GM12878 (cell line): ENCODE measurements at regions not wholly inside any gene's neighbourhood (a gene's known extent, or its start where the extent isn't known, plus 50 kb on each side); places are given as distances from the start of the nearest gene placed in this dataset.

Source experiments
- CBX5 ChIP-seq: sonication (generic); IDR thresholded peaks from 2 replicates; pipeline ENCODE4 v1.6.1; 2016; ENCODE audit warnings: low read depth, moderate library complexity, mild to moderate bottlenecking, inconsistent platforms
- CTCF ChIP-seq, 3 experiments: IDR thresholded peaks in 2 of 3; conservative IDR thresholded peaks in 1 of 3; 2 replicates each; pipeline ENCODE4 v1.5.1; 2011; ENCODE audit warnings: low read depth in 3 of 3, low read length in 3 of 3, mild to moderate bottlenecking in 3 of 3, control low read depth in 2 of 3, moderate library complexity in 2 of 3, inconsistent platforms in 1 of 3, mixed read lengths in 1 of 3; ENCODE audit not compliant: control insufficient read depth in 2 of 3, insufficient read depth in 1 of 3; ENCODE audit errors: extremely low read depth in 1 of 3
- EGR1 ChIP-seq, 2 experiments: IDR thresholded peaks; 1 replicate in 1 of 2; 2 replicates in 1 of 2; pipeline ENCODE4 v1.6.1; 2011 to 2012; ENCODE audit warnings: low read depth in 2 of 2, low read length in 2 of 2, borderline replicate concordance in 1 of 2, mild to moderate bottlenecking in 1 of 2, moderate library complexity in 1 of 2
- EP300 ChIP-seq, 2 experiments: fragments of 150-350 bp in 1 of 2; IDR thresholded peaks; 2 replicates each; pipeline ENCODE4 v1.6.1; 2011 to 2012; ENCODE audit warnings: low read depth in 2 of 2, low read length in 2 of 2, borderline replicate concordance in 1 of 2, improper control_type of control experiment in 1 of 2, inconsistent platforms in 1 of 2; ENCODE audit not compliant: control insufficient read depth in 1 of 2
- FOXK2 ChIP-seq: fragments of 450-650 bp; IDR thresholded peaks from 2 replicates; pipeline ENCODE4 v1.6.1; 2017; ENCODE audit warnings: mild to moderate bottlenecking, moderate library complexity
- FOXM1 ChIP-seq: IDR thresholded peaks from 2 replicates; pipeline ENCODE4 v1.6.1; 2012; ENCODE audit warnings: low read depth, mild to moderate bottlenecking, inconsistent platforms, low read length, moderate library complexity
- MTA3 ChIP-seq: IDR thresholded peaks from 2 replicates; pipeline ENCODE4 v1.6.1; 2012; ENCODE audit warnings: low read length, inconsistent platforms, borderline replicate concordance
- MXI1 ChIP-seq: fragments of 150-350 bp; IDR thresholded peaks from 2 replicates; pipeline ENCODE4 v1.6.1; 2011; ENCODE audit warnings: low read depth, mild to moderate bottlenecking, inconsistent platforms, low read length, improper control_type of control experiment
- MYC ChIP-seq: IDR thresholded peaks from 2 replicates; pipeline ENCODE4 v1.6.1; 2011; ENCODE audit warnings: mild to moderate bottlenecking, low read length, moderate library complexity, inconsistent platforms; ENCODE audit not compliant: insufficient read depth, insufficient replicate concordance, insufficient read length, severe bottlenecking
- RELA ChIP-seq: fragments of 450-650 bp; IDR thresholded peaks from 2 replicates; pipeline ENCODE4 v1.8.0; 2014; ENCODE audit warnings: borderline replicate concordance; ENCODE audit not compliant: partially characterized antibody
- SIN3A ChIP-seq: IDR thresholded peaks from 2 replicates; pipeline ENCODE4 v1.6.1; 2012; ENCODE audit warnings: low read depth, low read length, improper control_type of control experiment
- SUZ12 ChIP-seq: fragments of 200-600 bp; sonication (generic); IDR thresholded peaks from one replicate; pipeline ENCODE4 v1.6.1; 2018; ENCODE audit warnings: antibody characterized with exemption, mild to moderate bottlenecking; ENCODE audit not compliant: unreplicated experiment
- USF1 ChIP-seq: IDR thresholded peaks from 2 replicates; pipeline ENCODE4 v1.6.1; 2011; ENCODE audit warnings: borderline replicate concordance, low read depth, mild to moderate bottlenecking, moderate library complexity, mixed read lengths, low read length; ENCODE audit not compliant: insufficient read depth; ENCODE audit errors: extremely low read length
- YY1 ChIP-seq: IDR thresholded peaks from 2 replicates; pipeline ENCODE4 v1.6.1; 2011; ENCODE audit warnings: low read depth, mild to moderate bottlenecking, low read length

- TF ChIP-seq MTA3 (no peak), RELA (no peak), EP300 (IDR thresholded peaks at IDR 0.05; ENCODE audit: borderline replicate concordance in 1 of 2, control insufficient read depth in 1 of 2, low read depth in 2 of 2, low read length in 2 of 2) (no peak), MYC (no peak), CTCF (IDR thresholded peaks at IDR 0.05 in 2 of 3, conservative IDR thresholded peaks at IDR 0.05 in 1 of 3; ENCODE audit: control insufficient read depth in 2 of 3, extremely low read depth in 1 of 3, insufficient read depth in 1 of 3, low read depth in 3 of 3, low read length in 3 of 3) (no peak), SIN3A (no peak), SUZ12 (no peak), YY1 (no peak), EGR1 (IDR thresholded peaks at IDR 0.05; ENCODE audit: borderline replicate concordance in 1 of 2, low read depth in 2 of 2, low read length in 2 of 2) (no peak), MXI1 (no peak), FOXK2 (no peak), FOXM1 (no peak), CBX5 (no peak), USF1 (no peak)
These were observed 190.2 kb upstream of the LMO3 start for GRCh38 chr12:16796168-16796567.
